GM19239 (cell line): ENCODE measurements at regions not wholly inside any gene's neighbourhood (a gene's known extent, or its start where the extent isn't known, plus 50 kb on each side); places are given as distances from the start of the nearest gene placed in this dataset.

ENCODE experiments used
- DNase-seq: peaks from one replicate; pipeline ENCODE4 v3.0.0; 2011; ENCODE audit warnings: low spot score; ENCODE audit not compliant: insufficient read length
- FAIRE-seq: peaks from 2 replicates; lab custom pipeline; 2011; peaks lifted over from hg19 to GRCh38; lab: Jason Lieb, UNC

- no peak for FAIRE-seq
Measured at GRCh38 chr10:130792096-130792845, 519.2 kb downstream of the TCERG1L start.

GRCh38 chr10:130795819-130796218 lies 515.7 kb downstream of the TCERG1L start:
- FAIRE-seq: no peak
- no peak for DNase-seq

More at GRCh38 chr10:130792096-130792845, 519.2 kb downstream of the TCERG1L start:
- DNase-seq: no peak

GRCh38 chr10:130799532-130799931 lies 512.0 kb downstream of the TCERG1L start:
- FAIRE-seq: no peak
- no peak for DNase-seq

GRCh38 chr10:130800281-130800680 lies 511.2 kb downstream of the TCERG1L start:
- no peak for DNase-seq
- no peak for FAIRE-seq

GRCh38 chr10:130801276-130801675 lies 510.2 kb downstream of the TCERG1L start:
- FAIRE-seq (no peak), DNase-seq (no peak)

GRCh38 chr10:130801784-130802183 lies 509.7 kb downstream of the TCERG1L start:
- DNase-seq (no peak), FAIRE-seq (no peak)

- no peak for DNase-seq
Measured at GRCh38 chr10:130802301-130802700, 509.2 kb downstream of the TCERG1L start.

GRCh38 chr10:130804281-130804680 lies 507.2 kb downstream of the TCERG1L start:
- FAIRE-seq: no peak
- DNase-seq: no peak

More at GRCh38 chr10:130802301-130802700, 509.2 kb downstream of the TCERG1L start:
- no peak for FAIRE-seq

- DNase-seq (no peak), FAIRE-seq (no peak)
Measured at GRCh38 chr10:130804778-130805634, 506.5 kb downstream of the TCERG1L start.

GRCh38 chr10:130805635-130806030 lies 505.9 kb downstream of the TCERG1L start:
- FAIRE-seq (no peak), DNase-seq (no peak)

- DNase-seq (no peak), FAIRE-seq (no peak)
Measured at GRCh38 chr10:130806426-130806825, 505.1 kb downstream of the TCERG1L start.

- DNase-seq (no peak), FAIRE-seq (no peak)
Measured at GRCh38 chr10:130807096-130807495, 504.4 kb downstream of the TCERG1L start.

GRCh38 chr10:130807721-130808120 lies 503.8 kb downstream of the TCERG1L start:
- FAIRE-seq (no peak), DNase-seq (no peak)

- FAIRE-seq (no peak), DNase-seq (no peak)
Measured at GRCh38 chr10:130808243-130808642, 503.3 kb downstream of the TCERG1L start.

- FAIRE-seq (no peak), DNase-seq (no peak)
Measured at GRCh38 chr10:130808686-130809085, 502.8 kb downstream of the TCERG1L start.

GRCh38 chr10:130809181-130809580 lies 502.3 kb downstream of the TCERG1L start:
- DNase-seq (no peak), FAIRE-seq (no peak)

- FAIRE-seq (no peak), DNase-seq (no peak)
Measured at GRCh38 chr10:130809761-130810515, 501.6 kb downstream of the TCERG1L start.

GRCh38 chr10:130810856-130811255 lies 500.7 kb downstream of the TCERG1L start:
- FAIRE-seq: no peak
- DNase-seq: no peak

- DNase-seq (no peak), FAIRE-seq (no peak)
Measured at GRCh38 chr10:130812381-130813148, 499.0 kb downstream of the TCERG1L start.

- FAIRE-seq: no peak
- DNase-seq: no peak
Measured at GRCh38 chr10:130814610-130815009, 496.9 kb downstream of the TCERG1L start.
